Gastrocnemius medialis (tissue), 4 donors: ENCODE measurements at regions not wholly inside any gene's neighbourhood (a gene's known extent, or its start where the extent isn't known, plus 50 kb on each side); places are given as distances from the start of the nearest gene placed in this dataset.

ENCODE experiments used
- POLR2A ChIP-seq, 2 donors: fragments of 450-650 bp; IDR thresholded peaks; one replicate each; pipeline ENCODE4 v1.6.1; 2017; ENCODE audit warnings: antibody characterized with exemption in 2 of 2, mild to moderate bottlenecking in 2 of 2, moderate library complexity in 2 of 2
- TF ChIP-seq, protein P1 (sequence below), 5 experiments: fragments of 450-650 bp in 3 of 5; fragments of 200-600 bp in 2 of 5; sonication (generic) in 2 of 5; IDR thresholded peaks in 4 of 5; conservative IDR thresholded peaks in 1 of 5; 1 replicate in 4 of 5; 2 replicates in 1 of 5; pipeline ENCODE4 v1.5.1; 2016 to 2019; ENCODE audit warnings: antibody characterized with exemption in 5 of 5, mild to moderate bottlenecking in 3 of 5, moderate library complexity in 3 of 5

DNA sequence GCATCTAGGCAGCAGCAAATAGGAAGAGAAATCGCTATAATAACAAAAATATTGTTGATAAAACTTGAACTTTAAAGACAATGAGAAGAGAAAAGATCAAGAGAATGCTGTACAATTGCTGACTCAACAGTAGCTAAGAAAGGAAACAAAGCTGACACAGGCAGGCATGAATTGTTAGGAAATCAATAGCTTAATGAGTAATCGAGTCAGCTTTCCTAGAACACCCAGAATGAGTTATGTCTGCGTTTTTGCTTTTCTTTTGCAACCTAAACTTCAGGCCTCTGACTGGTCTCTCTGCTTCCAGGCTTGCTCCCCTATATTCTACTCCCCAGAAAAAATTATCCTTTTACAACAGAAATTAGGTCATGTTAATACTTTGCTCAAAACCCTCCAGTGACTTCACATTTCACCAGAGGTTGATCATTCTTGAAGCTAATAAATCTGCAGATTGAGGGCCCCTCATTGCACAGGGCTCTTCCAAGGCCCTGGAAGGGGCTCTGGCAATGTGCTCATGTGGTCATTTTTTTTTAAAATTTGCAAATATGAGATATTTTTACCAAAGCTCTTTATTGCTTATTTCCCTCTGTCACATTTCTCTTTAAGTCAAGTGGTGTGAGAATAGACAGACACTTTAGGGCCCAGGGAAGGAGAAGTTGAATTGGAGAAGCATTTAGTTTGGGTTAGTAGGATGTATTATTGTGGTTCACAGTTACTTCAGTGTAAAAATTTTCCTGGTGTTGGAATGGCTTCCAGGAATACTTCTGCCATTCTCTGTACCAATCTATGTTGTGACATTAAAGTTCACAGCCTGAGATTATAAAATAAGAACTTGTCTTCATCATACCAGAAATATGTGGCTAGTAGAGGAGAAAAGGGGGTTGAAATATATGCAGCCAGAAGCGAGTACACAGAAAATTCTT is 116.3 kb downstream of the TMCO5A start:
- TF ChIP-seq, protein P1, sequence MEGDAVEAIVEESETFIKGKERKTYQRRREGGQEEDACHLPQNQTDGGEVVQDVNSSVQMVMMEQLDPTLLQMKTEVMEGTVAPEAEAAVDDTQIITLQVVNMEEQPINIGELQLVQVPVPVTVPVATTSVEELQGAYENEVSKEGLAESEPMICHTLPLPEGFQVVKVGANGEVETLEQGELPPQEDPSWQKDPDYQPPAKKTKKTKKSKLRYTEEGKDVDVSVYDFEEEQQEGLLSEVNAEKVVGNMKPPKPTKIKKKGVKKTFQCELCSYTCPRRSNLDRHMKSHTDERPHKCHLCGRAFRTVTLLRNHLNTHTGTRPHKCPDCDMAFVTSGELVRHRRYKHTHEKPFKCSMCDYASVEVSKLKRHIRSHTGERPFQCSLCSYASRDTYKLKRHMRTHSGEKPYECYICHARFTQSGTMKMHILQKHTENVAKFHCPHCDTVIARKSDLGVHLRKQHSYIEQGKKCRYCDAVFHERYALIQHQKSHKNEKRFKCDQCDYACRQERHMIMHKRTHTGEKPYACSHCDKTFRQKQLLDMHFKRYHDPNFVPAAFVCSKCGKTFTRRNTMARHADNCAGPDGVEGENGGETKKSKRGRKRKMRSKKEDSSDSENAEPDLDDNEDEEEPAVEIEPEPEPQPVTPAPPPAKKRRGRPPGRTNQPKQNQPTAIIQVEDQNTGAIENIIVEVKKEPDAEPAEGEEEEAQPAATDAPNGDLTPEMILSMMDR (IDR thresholded peaks at IDR 0.05 in 4 of 5, conservative IDR thresholded peaks at IDR 0.05 in 1 of 5): no peak
- no peak for TF ChIP-seq POLR2A (IDR thresholded peaks at IDR 0.05)
